H1 (cell line): ENCODE measurements at regions not wholly inside any gene's neighbourhood (a gene's known extent, or its start where the extent isn't known, plus 50 kb on each side); places are given as distances from the start of the nearest gene placed in this dataset.

ENCODE experiments used
- CEBPB ChIP-seq: IDR thresholded peaks from 2 replicates; pipeline ENCODE4 v1.6.1; 2012; ENCODE audit warnings: low read depth, low read length
- CHD2 ChIP-seq: IDR thresholded peaks from 2 replicates; pipeline ENCODE4 v1.6.1; 2012; ENCODE audit warnings: low read length, improper control_type of control experiment
- CTCF ChIP-seq, 3 experiments: IDR thresholded peaks; 1 replicate in 2 of 3; 2 replicates in 1 of 3; pipeline versions ENCODE4 v1.5.1 to v1.6.1; 2011; ENCODE audit warnings: low read length in 3 of 3, mild to moderate bottlenecking in 3 of 3, inconsistent platforms in 2 of 3, low read depth in 1 of 3, moderate library complexity in 1 of 3; ENCODE audit not compliant: insufficient read depth in 1 of 3; ENCODE audit errors: control extremely low read depth in 1 of 3
- EP300 ChIP-seq, 2 experiments: IDR thresholded peaks; 1 replicate in 1 of 2; 2 replicates in 1 of 2; pipeline ENCODE4 v1.6.1; 2011 to 2012; ENCODE audit warnings: low read depth in 2 of 2, low read length in 2 of 2, mild to moderate bottlenecking in 2 of 2, borderline replicate concordance in 1 of 2, inconsistent platforms in 1 of 2, moderate library complexity in 1 of 2
- EZH2 ChIP-seq: fragments of 200-600 bp; sonication (generic); IDR thresholded peaks from 2 replicates; pipeline ENCODE4 v1.7.1; 2012; ENCODE audit warnings: low read depth, mild to moderate bottlenecking, moderate library complexity, low read length, inconsistent platforms; ENCODE audit not compliant: severe bottlenecking
- JUN ChIP-seq: IDR thresholded peaks from 2 replicates; pipeline ENCODE4 v1.6.1; 2011; ENCODE audit warnings: low read depth, mild to moderate bottlenecking, improper control_type of control experiment, low read length
- RXRA ChIP-seq: IDR thresholded peaks from 2 replicates; pipeline ENCODE4 v1.6.1; 2011; ENCODE audit warnings: low read depth, mild to moderate bottlenecking, low read length, moderate library complexity; ENCODE audit not compliant: insufficient read depth
- YY1 ChIP-seq: IDR thresholded peaks from 2 replicates; pipeline ENCODE4 v1.6.1; 2011; ENCODE audit warnings: low read depth, mild to moderate bottlenecking, low read length

DNA sequence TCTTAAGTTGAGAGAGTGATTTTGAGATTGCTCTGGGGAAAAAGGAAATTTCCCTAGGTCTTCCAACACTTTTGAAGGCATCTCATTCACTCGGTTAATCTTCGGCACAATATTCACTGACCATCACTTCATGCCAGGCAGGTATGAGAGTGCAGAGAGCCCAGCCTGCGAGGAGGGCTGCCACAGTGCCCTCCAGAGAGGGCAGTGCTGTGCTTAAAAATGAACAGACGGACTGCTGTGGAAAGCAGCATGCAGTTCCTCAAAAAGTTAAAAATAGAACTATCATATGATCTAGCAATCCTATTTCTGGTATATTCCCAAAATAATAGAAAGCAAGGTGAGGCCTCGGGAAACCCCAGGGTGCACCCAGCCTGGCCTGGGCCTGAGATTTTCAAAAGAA, 374.9 kb upstream of the RAB6C start:
- TF ChIP-seq CEBPB (no peak), EP300 (IDR thresholded peaks at IDR 0.05; ENCODE audit: borderline replicate concordance in 1 of 2, low read depth in 2 of 2, low read length in 2 of 2) (no peak), EZH2 (no peak), JUN (no peak), CTCF (IDR thresholded peaks at IDR 0.05; ENCODE audit: control extremely low read depth in 1 of 3, insufficient read depth in 1 of 3, low read depth in 1 of 3, low read length in 3 of 3) (no peak), YY1 (no peak), CHD2 (no peak), RXRA (no peak)
